Osteoblast (primary cell): ENCODE measurements at regions not wholly inside any gene's neighbourhood (a gene's known extent, or its start where the extent isn't known, plus 50 kb on each side); places are given as distances from the start of the nearest gene placed in this dataset.
"Not testable (repeated sequence)": the region's sequence is repeated elsewhere in the genome, so short reads cannot be mapped to it uniquely, and the experiment has no call there.

Experiments
- DNase-seq: peaks from one replicate; pipeline ENCODE4 v3.0.0; 2011; ENCODE audit warnings: low spot score, mixed read lengths; ENCODE audit not compliant: insufficient read length; ENCODE audit errors: missing footprints
- H2AFZ ChIP-seq: 2 replicates; pipeline ENCODE4 v1.6.0; 2011; ENCODE audit warnings: mild to moderate bottlenecking, low read length
- H3K27ac ChIP-seq: 2 replicates; pipeline ENCODE4 v1.5.1; 2011; ENCODE audit warnings: mild to moderate bottlenecking, low read depth, low read length, moderate library complexity
- H3K27me3 ChIP-seq: 2 replicates; pipeline ENCODE4 v1.6.0; 2012; ENCODE audit warnings: mild to moderate bottlenecking, control low read depth, inconsistent platforms, low read length, moderate library complexity; ENCODE audit not compliant: insufficient read depth
- H3K36me3 ChIP-seq: 2 replicates; pipeline ENCODE4 v1.5.1; 2011; ENCODE audit warnings: mild to moderate bottlenecking, low read length, control low read depth, moderate library complexity; ENCODE audit not compliant: insufficient read depth
- H3K4me1 ChIP-seq: 2 replicates; pipeline ENCODE4 v1.5.1; 2011; ENCODE audit warnings: mild to moderate bottlenecking, low read length, control low read depth, moderate library complexity; ENCODE audit not compliant: insufficient read depth
- H3K4me2 ChIP-seq: 2 replicates; pipeline ENCODE4 v1.6.0; 2011; ENCODE audit warnings: mild to moderate bottlenecking, low read length; ENCODE audit not compliant: insufficient read depth
- H3K4me3 ChIP-seq: fragments of 200-600 bp; sonication (generic); 3 replicates; pipeline ENCODE4 v1.5.1; 2012; ENCODE audit warnings: mild to moderate bottlenecking, low read length, inconsistent platforms; ENCODE audit not compliant: insufficient read depth
- H3K79me2 ChIP-seq: 2 replicates; pipeline ENCODE4 v1.6.0; 2012; ENCODE audit warnings: mild to moderate bottlenecking, low read length, control low read depth, inconsistent platforms; ENCODE audit not compliant: insufficient read depth
- H3K9me3 ChIP-seq: 2 replicates; pipeline ENCODE4 v1.5.1; 2011; ENCODE audit warnings: low read depth, low read length, control low read depth
- H4K20me1 ChIP-seq: 2 replicates; pipeline ENCODE4 v1.6.0; 2012; ENCODE audit warnings: mild to moderate bottlenecking, low read length, control low read depth; ENCODE audit not compliant: insufficient read depth
- TF ChIP-seq, protein P1 (sequence below): IDR thresholded peaks from 2 replicates; pipeline ENCODE4 v1.5.1; 2011; ENCODE audit warnings: mild to moderate bottlenecking, low read depth, low read length, moderate library complexity; ENCODE audit errors: extremely low read depth

GRCh38 chr18:41872206-41872605, 82.8 kb upstream of the PIK3C3 start:
- Histone ChIP-seq H3K79me2 (no peaks in the 10 kb centered on the region), H3K27ac (no peak overlapping the region), H4K20me1 (no peaks in the 10 kb centered on the region), H3K4me1 (peaks cover 28% of the 10 kb centered on the region), H3K9me3 (no peaks in the 10 kb centered on the region), H3K4me2 (no peak overlapping the region), H3K27me3 (no peaks in the 10 kb centered on the region), H2AFZ (no peak overlapping the region), H3K36me3 (no peaks in the 10 kb centered on the region), H3K4me3 (no peak overlapping the region)
- TF ChIP-seq, protein P1, sequence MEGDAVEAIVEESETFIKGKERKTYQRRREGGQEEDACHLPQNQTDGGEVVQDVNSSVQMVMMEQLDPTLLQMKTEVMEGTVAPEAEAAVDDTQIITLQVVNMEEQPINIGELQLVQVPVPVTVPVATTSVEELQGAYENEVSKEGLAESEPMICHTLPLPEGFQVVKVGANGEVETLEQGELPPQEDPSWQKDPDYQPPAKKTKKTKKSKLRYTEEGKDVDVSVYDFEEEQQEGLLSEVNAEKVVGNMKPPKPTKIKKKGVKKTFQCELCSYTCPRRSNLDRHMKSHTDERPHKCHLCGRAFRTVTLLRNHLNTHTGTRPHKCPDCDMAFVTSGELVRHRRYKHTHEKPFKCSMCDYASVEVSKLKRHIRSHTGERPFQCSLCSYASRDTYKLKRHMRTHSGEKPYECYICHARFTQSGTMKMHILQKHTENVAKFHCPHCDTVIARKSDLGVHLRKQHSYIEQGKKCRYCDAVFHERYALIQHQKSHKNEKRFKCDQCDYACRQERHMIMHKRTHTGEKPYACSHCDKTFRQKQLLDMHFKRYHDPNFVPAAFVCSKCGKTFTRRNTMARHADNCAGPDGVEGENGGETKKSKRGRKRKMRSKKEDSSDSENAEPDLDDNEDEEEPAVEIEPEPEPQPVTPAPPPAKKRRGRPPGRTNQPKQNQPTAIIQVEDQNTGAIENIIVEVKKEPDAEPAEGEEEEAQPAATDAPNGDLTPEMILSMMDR, result no peak
- no peak for DNase-seq

GRCh38 chr18:41871229-41872000, 83.6 kb upstream of the PIK3C3 start:
- H3K4me2 ChIP-seq, result no peak overlapping the region
- TF ChIP-seq, protein P1, result no peak
- H3K9me3 ChIP-seq, result no peaks in the 10 kb centered on the region
- H2AFZ ChIP-seq, result no peak overlapping the region
- no peaks in the 10 kb centered on the region for H3K27me3 ChIP-seq
- no peaks in the 10 kb centered on the region for H3K79me2 ChIP-seq
- H3K27ac ChIP-seq, result no peak overlapping the region
- H3K36me3 ChIP-seq, result no peaks in the 10 kb centered on the region
- H4K20me1 ChIP-seq, result no peaks in the 10 kb centered on the region
- DNase-seq, result no peak
- peaks cover 28% of the 10 kb centered on the region for H3K4me1 ChIP-seq
- no peak overlapping the region for H3K4me3 ChIP-seq

GRCh38 chr18:41870817-41871216, 84.2 kb upstream of the PIK3C3 start:
- TF ChIP-seq, protein P1, result no peak
- H3K27ac ChIP-seq, result no peak overlapping the region
- H2AFZ ChIP-seq, result no peak overlapping the region
- no peaks in the 10 kb centered on the region for H3K36me3 ChIP-seq
- DNase-seq, result no peak
- no peak overlapping the region for H3K4me3 ChIP-seq
- peaks cover 28% of the 10 kb centered on the region for H3K4me1 ChIP-seq
- no peaks in the 10 kb centered on the region for H3K9me3 ChIP-seq
- no peaks in the 10 kb centered on the region for H3K79me2 ChIP-seq
- no peaks in the 10 kb centered on the region for H3K27me3 ChIP-seq
- no peaks in the 10 kb centered on the region for H4K20me1 ChIP-seq
- no peak overlapping the region for H3K4me2 ChIP-seq

- no peak overlapping the region for H2AFZ ChIP-seq
- H3K4me2 ChIP-seq, result no peak overlapping the region
- no peaks in the 10 kb centered on the region for H4K20me1 ChIP-seq
- no peak for DNase-seq
- H3K4me1 ChIP-seq, result peaks cover 24% of the 10 kb centered on the region
- H3K9me3 ChIP-seq, result no peaks in the 10 kb centered on the region
- no peaks in the 10 kb centered on the region for H3K79me2 ChIP-seq
- no peaks in the 10 kb centered on the region for H3K36me3 ChIP-seq
- no peak overlapping the region for H3K4me3 ChIP-seq
- TF ChIP-seq, protein P1, result no peak
- no peak overlapping the region for H3K27ac ChIP-seq
- no peaks in the 10 kb centered on the region for H3K27me3 ChIP-seq
These were observed 84.8 kb upstream of the PIK3C3 start for GRCh38 chr18:41870191-41870590.

GRCh38 chr18:41865796-41866195, 89.2 kb upstream of the PIK3C3 start:
- H3K27me3 ChIP-seq, H2AFZ ChIP-seq, H3K4me2 ChIP-seq, H3K4me3 ChIP-seq, H3K36me3 ChIP-seq, H3K79me2 ChIP-seq, H3K4me1 ChIP-seq, H4K20me1 ChIP-seq, H3K27ac ChIP-seq, DNase-seq, H3K9me3 ChIP-seq: not testable (repeated sequence)
